ENCODE measurements at regions not wholly inside any gene's neighbourhood (a gene's known extent, or its start where the extent isn't known, plus 50 kb on each side); places are given as distances from the start of the nearest gene placed in this dataset.
"Not testable (repeated sequence)": the region's sequence is repeated elsewhere in the genome, so short reads cannot be mapped to it uniquely, and the experiment has no call there.

DNA sequence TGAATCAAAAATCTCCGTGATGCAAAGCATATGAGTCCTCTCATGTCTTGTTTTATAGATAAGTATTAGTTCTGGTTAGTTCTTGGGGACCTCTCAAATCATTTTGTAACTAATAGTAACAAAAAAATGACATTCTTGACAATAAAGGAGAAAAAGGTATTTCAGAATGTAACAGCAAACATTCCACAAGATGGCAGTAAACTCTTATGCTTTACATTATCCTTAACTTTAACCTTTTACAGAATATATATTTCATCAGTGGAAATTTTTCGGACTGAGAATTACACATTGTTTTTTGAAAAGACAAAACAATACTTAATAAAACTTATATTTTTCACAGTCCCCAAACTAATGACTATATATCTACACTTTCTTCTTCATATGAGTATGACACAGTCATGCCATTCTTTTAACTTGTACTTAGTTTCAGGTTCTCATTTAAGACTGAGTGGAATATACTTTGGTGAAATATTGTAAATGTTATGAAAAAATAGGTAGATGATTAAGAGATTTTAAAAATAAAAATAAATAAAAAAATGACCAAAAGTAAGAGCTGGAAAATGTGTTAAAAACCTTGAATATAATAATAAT lies 142.9 kb upstream of the NXPH2 start:
- no peak for DNase-seq (ENCODE audit: low read depth)

DNA sequence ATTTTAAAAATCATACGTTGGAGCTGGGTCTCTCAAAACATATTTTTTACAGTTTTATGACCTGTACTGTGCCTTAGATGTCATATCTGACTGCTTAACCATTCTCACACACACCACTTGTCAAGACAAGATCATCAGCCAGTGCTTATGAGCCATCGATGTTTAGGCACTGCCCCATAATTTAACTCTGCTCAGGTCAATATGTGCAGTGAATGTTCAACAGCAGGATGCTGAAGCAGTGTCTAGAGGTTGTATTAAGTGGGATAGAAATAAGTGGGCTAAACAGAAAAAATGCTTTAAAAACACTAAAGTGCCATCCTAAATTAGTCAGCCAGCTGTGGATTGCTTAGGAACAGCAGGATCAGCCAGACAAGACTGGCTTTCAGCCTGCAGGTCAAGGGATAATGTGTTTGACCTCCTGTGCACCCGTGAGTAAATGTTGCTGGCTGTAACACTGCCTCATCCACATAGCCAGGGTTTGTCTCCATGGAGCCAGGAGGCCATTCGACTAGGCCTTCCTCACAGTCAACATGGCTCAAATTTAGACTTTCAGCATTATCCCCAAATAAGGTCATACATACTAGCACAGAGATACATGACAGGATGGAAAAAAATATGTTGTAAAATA lies 139.0 kb upstream of the NXPH2 start:
- DNase-seq (ENCODE audit: low read depth) = no peak

DNA sequence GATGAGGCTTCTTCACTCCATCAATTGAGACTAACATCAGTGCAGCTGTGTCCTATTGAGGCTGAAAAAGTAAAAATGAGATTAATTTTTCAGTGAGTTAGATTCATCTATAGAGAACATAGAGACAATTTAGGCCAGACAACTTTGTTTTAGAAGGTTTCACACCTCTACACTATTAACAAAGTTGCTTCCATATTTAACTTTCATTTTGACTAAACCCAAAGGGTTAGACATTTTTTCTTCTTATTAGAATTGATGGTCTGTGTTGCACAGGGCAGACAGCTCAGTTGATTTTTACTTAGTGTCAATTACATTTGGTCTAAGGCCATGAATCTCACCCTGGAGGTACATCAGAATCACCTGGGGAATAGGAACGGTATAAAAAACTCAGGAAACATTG lies 130.2 kb upstream of the NXPH2 start:
- DNase-seq (ENCODE audit: low read depth) = no peak

DNA sequence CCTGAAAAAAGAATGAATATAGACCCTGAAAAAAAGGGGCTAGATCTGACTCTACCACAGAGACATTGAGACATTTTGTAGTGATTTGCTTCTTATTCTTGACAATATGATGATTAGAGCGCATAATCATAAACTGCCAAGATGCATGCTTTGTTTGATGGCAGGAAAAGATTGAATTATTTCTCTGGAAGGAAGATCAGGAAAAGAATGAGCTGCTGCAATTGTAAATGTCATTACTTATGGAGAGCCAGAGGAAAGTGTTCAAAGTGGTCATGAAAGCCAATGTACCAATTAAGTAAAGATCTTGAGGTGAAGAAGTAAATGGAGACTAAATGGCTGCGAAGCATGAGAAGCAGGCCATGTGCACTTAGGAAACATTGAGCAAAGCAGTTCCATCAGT lies 126.4 kb upstream of the NXPH2 start:
- DNase-seq (ENCODE audit: low read depth) = no peak

DNA sequence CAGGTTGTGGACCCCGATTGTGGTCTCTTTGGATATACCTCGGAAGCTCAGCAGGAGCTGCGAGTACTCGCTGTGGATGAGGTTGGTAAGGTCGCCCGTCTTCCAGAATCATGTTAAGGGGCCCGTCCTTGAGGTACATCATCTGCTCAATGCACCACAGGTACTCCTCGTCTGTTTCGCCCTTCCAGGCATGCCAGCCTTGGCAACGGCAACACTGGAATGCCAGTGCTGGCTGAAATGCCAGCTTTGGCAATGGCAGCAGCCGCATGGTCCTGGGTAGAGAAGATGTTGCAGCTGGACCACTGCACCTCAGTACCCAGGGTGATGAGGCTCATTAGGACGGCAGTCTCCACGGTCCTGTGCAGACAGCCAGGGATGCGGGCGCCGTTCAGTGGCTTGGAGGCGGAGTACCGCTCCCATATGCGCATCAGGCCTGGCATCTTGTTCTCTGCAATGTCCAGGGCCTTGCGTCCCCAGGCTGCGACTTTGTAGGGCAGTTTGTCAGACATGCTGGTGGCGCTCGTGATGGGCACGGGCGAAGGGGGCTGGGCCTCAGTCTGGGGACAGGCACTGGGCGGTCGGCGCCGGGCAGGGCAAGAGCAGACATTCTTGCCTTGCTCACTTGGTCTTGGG lies 122.2 kb upstream of the NXPH2 start:
- DNase-seq (ENCODE audit: low read depth) = no peak

DNA sequence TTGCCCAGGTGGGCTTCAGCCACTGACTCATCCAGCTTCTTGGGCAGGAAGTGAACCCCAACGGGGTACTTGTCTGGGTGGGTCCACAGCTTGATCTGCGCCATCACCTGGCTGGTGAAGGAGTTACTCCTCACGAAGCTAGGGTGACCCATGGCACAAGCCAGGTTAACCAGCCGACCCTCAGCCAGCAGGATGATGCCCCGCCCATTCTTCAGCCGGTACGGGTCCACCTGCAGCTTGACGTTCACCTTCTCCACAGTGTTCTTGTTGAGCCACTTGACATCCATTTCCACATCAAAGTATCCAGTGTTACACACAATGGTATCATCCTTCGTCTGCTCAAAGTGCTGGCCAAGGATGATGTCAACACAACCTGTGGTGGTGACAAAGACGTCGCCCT lies 121.3 kb upstream of the NXPH2 start:
- DNase-seq (ENCODE audit: low read depth) = no peak

DNA sequence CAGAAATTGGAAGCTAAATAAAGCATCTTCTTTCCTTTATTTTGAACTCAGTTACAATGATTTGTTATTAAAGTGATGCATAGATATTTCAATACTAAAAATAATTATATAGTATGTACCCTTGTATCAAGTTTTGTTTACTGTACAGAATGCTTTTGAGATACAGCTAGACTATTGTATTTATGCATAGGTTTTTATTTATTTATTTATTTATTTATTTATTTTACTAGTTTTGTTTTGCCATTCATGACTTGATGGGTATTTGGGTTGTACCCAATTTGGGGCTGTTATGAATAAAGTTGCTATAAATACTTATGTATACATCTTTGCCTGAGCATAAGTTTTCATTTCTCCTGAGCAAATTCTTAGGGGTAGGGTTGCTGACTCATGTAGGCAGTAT lies 118.7 kb upstream of the NXPH2 start:
- no peak for DNase-seq (ENCODE audit: low read depth)

DNA sequence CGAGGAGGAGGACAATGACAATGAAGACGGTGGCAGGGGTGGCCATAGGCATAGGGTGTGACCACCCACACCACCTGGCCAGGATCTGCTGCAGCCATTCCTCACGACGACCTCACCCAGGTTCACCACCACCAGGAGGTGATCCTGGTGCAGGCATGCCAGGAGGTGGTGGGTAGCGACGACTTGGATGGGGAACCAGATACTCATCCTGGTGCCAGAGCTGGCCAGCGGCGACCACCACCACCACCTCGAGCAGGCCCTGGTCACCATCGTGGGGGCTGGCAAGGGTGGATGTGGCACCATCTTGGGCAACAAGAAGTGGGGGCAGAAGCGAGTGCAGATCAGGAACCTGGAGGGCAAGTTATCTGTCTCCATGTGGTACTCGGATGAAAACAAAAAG lies 117.1 kb upstream of the NXPH2 start:
- no peak for DNase-seq (ENCODE audit: low read depth)

DNA sequence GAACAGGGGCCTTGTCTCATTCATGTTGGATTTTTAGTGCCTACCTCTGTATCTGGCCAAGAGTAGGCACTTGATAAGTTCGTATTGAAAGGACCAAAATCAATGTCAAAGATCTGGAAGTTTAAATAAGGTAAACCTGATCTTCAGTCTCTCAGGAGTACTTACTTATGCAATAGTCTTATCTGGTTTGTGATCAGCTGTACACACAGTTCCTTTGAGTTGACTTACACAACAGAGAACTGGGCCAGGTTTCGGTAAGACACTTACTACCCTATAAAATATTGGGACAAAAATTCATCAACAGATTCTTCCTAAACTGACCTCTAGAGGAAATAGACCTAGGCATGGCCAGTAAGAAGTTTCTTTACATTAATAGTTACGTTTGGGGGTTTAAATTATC lies 113.6 kb upstream of the NXPH2 start:
- no peak for DNase-seq (ENCODE audit: low read depth)

DNA sequence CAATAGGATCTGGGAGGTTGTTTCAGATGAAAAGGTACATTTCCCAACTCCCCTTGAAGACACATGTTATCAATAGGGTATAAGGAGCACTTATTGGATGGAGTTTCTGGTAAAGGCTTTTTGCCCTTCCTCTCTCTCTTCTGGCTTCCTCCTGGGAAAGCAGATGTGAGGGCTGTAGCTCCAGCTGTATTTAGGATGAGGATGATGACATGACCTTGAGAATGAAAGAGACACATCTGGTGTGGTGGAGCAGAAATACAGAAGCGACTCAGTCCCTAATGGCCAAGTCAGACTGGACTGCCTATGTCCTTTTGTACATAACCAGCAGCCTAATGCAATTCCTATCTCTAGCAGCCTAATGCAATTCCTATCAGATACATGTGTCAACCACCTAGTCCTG lies 100.9 kb upstream of the NXPH2 start:
- DNase-seq (ENCODE audit: low read depth) = no peak

DNA sequence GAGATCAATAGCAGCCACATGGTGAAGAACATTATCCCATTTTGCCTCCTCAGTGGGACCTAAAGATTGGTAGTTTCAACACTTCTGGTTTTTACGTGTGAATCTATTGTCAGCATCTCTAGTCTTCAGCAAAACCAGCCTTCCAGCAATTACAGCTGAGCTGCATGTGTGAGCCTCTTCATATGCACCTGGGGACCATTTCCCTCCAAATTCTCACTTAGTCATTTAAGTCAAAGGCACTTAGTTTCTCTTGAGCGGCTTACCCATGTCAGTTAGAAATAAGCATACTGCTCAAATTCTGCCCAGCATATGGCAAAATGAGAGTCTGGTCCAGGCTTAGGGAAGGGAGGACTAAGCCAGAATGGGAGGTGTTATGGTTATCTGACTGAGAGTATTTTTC lies 99.7 kb upstream of the NXPH2 start:
- DNase-seq (ENCODE audit: low read depth) = no peak

DNA sequence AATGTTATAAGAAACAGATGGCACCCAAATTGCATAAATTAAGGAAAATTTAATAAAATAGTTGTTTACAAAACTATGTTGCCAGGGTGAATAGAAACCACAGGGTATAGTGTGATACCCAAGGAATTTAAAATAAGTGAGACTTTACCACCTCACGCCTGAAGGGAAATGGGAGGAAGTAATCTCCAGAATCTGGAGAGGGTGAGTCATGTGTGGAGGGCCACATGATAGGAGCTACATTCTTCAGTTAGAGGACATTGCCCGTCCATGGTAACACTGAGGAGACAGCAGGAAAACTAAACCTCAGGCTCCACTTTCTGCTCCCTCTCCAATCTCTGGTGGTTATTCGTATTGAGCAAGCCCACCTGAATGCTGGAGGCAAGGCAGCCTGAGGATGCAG lies 97.2 kb upstream of the NXPH2 start:
- no peak for DNase-seq (ENCODE audit: low read depth)

DNA sequence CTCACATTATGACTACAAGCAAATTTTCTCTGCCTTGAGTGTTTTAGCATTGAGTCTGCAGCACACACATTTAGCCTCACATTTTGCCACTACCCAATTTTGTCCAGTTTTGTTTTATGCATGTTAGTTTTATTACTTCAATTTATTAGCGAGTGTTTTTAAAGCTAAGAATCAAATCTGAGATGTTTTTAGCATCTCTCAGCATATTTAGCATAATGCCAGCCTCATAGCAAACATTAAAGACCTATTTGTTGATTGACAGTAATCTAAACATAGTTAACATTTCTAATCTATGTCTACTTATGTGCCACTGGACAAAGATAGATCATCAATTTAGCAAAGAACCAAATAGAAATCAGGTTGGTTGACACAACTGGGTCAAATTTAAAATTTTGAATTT lies 94.1 kb upstream of the NXPH2 start:
- DNase-seq (ENCODE audit: low read depth) = no peak

DNA sequence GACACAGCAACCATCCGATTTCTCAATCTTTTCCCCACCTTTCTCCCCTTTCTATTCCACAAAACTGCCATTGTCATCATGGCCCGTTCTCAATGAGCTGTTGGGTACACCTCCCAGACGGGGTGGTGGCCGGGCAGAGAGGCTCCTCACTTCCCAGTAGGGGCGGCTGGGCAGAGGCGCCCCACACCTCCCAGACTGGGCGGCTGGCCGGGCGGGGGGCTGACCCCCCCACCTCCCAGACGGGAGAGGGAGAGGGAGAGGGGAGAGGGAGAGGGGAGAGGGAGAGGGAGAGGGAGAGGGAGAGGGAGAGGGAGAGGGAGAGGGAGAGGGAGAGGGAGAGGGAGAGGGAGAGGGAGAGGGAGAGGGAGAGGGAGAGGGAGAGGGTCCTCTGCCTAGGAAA lies 91.9 kb upstream of the NXPH2 start:
- not testable (repeated sequence) for DNase-seq (ENCODE audit: low read depth)

DNA sequence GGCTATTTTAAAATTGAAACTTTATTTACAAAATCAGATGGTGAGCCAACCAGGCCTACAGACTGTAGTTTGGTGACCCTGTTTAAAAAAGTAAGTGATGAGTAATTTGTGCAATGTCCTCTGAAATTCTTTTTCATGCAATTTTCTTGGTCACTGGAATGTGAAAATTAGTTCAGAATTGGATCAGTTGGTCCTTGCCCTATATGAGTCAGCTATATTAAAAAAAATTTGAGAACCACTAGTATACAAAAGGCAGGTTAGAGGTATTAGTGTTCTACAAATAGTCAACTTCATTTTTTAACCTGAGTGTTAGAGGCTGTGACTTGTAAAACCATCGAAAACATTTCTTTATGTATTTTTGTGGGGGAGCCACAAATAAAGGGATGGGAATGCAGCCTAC lies 91.1 kb upstream of the NXPH2 start:
- no peak for DNase-seq (ENCODE audit: low read depth)

DNA sequence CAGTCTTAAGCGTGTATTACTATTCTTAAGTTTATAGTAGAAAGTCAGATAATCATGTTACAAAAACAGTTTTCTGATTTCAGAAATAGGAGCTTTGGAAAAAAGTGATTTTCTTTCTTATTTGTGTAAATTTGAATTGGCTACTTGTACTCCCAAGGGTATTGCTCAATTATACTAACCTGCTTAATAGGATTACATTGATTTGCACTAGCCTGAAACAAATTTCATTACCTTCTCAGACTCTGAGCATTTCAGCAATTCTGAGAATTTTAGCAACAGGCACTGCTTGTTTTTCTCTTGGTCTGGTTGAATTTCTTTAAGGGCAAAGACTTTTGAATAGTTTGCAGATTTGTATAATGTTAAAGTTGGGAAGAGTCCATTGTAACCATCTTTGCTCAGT lies 87.2 kb upstream of the NXPH2 start:
- DNase-seq (ENCODE audit: low read depth) = no peak

DNA sequence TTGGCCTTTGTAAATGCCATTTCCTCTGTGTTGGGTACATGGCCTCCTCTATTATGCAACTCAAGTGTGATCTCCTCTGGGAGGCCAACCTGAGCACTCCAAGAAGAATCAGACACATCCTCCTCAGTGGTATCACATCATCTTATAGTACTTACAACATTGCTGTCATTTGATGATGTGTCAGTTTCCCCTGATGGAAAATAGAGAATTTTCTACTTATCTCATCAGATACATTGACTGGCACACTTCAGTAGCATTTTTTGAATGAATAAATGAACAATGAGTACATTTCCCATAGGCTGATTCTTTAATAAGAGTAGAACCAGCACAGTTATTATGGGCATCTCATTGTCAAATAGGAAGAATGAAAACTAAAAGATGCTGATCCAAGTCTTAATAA lies 86.6 kb upstream of the NXPH2 start:
- no peak for DNase-seq (ENCODE audit: low read depth)

DNA sequence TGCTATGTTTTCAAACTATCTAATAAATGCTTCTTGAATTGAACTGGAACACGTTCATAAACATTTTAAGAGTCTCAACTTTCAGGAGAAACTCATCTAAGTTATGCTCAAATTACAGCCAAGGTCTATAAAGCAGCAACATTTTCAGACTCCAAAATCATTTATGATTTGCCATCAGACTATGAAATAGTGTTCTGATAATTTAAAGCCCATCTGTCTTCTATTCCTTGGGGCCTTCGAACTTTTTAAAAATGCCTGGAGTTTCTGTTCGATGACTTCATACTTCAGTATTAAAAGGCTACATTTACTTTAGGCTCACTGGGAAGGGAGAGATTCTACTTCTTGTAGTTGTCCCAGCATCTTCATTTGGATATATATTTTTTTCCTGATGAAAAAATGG lies 73.6 kb upstream of the NXPH2 start:
- DNase-seq (ENCODE audit: low read depth) = no peak

DNA sequence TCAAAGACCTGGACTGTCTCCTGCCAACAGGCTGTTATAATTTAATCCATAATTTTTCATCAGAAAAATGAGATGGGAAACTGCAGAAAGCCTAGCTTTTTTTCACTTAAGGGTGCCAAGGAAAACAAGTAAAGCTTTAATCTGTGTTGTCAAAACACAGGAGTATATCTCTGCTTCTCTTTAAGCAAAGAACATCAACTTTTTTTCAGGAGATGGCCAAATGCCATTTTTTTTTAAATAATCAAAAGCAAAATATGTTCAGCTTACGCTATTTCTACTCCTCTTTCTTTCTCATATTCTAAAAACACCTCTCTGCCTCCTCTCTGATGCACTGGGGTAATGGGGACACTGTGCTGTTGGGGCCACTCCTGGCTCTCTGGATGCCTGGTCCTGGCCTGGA lies 73.1 kb upstream of the NXPH2 start:
- DNase-seq (ENCODE audit: low read depth) = no peak

DNA sequence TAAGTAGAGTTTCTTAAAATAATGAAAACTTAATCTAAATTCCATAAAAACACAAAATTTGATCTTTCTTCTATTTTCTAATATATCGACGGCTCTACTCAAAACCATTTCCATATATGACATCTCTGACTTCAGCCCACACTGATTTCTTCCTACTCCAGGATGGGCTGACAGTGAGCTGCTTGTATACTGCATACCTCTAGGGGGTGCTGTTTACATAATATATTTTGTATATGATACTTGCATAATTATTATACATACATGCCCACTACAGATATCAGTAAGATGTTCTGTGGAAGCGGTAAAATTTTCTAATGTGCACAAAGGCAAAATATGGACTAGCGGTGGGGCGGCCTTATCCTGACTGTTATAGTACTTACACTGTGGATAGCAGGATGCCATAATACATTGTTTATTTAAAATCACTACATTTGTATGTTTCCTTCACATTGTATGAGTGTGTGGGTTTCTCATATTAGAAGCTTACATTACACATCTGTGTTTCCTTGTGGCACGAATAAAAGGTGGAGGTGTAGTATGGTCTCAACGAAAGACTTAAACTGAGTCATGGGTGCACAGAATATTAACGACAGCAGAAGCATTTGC lies 66.1 kb upstream of the NXPH2 start:
- DNase-seq (ENCODE audit: low read depth) = no peak

DNA sequence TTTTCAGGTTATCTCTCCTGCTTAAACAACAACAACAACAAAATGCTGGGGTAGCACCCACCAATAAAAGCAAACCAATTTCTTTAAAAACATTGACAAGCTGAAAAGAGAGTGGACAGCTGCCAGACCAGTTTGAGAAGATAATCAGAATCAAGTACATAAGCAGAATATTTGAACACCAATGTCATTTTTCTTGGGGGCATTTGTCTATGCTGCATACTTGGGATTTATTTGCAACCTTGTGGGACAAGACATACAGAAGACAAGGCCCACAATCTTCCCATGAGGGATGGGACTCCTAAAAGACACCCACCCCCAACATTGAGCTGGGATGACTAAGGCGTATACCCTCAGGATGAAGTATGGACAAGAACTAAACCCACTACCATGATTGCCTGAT lies 62.2 kb upstream of the NXPH2 start:
- DNase-seq (ENCODE audit: low read depth) = no peak

DNA sequence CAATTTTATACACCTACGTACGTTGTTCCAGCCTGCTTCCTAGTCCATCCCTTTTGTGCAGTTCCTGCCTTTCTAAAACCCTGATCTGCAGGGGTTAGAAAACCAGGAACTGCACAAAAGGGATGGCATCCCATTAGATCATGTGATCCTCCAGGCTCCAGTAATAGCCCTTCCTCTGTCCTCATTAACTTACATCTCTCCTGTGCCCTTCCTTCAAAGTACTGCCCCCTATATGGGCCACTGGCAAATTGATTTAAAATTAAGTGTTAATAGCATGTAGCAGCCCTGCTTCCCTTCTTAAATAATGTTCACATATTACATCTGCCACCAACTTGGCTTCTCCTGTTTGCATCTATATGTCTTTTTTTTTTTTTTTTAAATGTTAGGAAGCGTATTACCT lies 61.3 kb upstream of the NXPH2 start:
- no peak for DNase-seq (ENCODE audit: low read depth)

DNA sequence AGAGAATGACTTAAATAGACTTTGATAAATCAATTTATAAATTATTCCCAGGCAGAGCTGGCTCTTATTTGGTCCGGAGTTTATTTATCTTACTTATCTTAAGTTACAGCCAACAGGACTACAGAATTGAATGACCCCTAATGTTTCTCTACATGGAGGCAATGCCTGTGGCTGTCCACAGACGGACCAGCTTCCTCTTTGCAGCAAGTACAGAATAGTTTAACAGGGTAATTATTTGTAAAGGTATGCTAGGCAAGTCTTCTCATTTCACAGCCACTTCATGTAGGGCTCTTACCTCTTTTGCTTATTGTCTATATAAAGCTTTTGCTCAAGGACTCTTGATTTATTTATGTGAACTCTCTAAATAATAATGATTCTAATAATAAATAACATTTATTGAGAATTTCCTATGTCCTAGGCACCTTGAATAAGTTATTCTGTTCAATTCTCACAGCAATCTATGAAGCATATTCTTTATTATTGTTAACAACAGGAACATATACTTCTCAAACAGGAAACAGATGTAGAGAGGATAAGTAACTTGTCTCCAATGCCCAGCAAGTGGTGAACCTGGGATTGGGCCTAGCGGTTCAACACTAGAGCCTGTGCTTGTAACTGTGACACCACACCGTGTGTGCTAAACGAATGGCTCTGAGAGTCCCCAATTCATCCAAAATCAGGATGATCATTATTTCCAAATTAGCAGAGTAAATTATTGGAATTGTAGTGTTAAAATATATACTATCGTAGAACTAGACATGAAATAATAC lies 58.8 kb upstream of the NXPH2 start:
- DNase-seq (ENCODE audit: low read depth) = no peak
